Right lung (tissue), 2 donors: ENCODE measurements at regions not wholly inside any gene's neighbourhood (a gene's known extent, or its start where the extent isn't known, plus 50 kb on each side); places are given as distances from the start of the nearest gene placed in this dataset.
A peak's percentile ranks its signal among the peaks of the same experiment; 100 is the strongest.

ENCODE experiments used
- DNase-seq, 2 donors: peaks; one replicate each; pipeline ENCODE4 v3.0.0-alpha.2; 2013

- DNase-seq: no peak
These were observed 69.4 kb upstream of the CLNK start for GRCh38 chr4:10753856-10754402.

GRCh38 chr4:10753336-10753735, 68.8 kb upstream of the CLNK start:
- DNase-seq: no peak

GRCh38 chr4:10750714-10751113, 66.1 kb upstream of the CLNK start:
- DNase-seq: peak in 1 of 2 donors; percentile 6

DNA sequence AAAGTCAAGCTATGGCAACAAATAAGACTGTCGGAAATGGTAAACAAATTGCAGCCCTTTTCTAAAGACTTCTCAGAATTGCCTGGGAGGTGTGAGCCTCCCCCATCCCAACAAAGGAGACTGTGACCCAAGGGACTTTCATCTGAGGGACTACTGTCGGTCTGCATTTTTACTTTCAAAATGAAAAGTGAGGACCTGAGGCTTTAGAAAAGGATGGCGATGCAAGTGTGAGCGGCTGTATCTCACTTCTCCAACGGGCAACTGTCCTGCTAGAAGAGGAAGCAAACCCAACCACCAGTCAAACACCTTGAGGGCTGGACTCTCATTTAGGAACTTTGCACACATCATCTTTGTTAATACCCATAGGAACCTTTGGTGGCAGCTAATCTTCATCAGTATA, 62.6 kb upstream of the CLNK start:
- no peak for DNase-seq

DNA sequence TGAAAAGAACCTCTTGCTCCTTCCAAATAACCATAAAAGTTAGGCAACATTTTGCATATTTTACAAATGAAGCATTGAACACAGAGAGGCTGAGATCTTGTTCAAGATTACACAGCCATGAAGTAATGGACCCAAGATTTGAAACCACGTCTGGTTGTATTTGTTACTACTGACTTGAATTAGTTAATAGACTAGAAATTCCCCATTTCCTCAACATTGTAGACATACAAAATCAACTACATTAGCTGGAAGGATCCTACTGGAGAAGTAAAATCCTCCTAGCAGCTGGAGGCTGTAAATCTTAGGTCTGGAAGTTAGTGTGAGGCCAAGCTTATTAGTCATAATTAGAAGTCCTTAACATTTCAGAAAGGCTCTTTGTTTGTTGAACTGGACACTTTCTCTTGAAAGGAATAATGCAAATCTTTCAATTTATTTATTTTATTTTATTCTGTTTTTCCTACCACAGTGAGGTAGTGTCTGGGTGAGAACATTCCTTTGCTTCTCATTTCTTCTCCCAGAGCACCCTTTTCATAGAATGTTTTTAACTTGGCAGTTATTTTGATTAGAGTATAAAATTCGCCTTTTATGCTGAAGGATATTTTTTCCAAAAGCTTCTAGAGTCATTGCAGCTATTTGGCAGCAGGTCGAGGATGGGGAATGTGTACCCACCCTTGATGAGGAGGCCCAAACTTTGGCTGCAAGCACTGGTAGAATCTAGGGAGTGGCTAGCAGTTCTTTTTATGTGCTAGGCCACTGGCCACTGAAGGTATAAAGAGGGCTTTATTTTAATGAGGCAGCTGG, 62.0 kb upstream of the CLNK start:
- DNase-seq: no peak

DNA sequence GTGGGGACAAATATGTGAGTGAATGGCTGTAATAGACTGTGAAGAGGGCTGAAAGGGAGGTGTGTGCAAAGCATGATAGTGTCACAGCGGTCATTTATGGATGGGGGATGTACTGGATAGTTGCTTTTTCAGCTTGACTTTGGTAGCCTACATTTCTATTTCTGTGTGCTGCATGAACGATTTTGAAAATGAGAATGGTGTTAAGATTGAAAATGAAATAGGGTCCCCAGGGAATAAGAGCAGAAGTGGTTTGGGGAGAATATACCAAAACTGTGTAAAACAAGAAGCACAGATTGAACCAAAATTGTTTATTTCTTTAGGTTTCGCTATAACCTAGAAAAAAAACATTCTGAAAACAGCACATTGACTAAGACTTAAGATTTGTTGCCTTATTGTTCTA, 58.8 kb upstream of the CLNK start:
- DNase-seq: no peak

GRCh38 chr4:10741961-10742699, 57.6 kb upstream of the CLNK start:
- DNase-seq: no peak

DNA sequence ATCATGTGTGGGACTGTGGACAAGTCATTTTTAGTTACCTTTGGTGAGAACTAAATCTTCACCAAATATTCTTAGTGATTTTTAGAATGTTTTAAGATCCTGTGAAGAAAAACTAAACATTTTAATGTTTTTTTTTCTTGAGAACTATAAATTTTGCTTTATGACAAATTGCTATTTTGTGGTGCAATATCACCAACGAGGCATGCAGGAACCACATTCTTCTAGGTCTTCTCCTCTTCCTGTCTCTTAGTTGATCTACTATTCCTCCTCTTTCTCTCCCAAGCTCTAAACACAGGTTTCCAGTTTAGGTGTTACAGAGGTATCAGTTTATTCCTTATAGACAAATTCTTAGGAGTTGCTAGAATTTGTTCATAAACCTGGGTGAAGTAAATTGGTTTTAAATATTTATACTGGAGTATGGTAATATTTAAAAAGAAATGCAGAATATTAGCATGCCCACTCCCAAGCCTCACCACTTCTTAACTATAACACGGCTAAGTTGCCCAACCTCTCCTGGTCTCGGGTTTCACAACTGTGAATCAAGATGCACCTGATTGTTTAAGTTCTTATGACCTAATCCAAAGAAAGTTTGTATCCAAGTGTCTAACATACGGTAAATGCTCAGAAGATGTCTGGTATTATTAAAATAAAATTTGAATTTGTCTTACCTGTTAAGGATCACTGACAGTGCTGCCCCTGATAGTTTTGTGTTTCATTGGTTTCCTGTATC, 56.5 kb upstream of the CLNK start:
- DNase-seq: no peak

GRCh38 chr4:10740251-10740650, 55.7 kb upstream of the CLNK start:
- DNase-seq: no peak

- no peak for DNase-seq
These were observed 54.4 kb upstream of the CLNK start for GRCh38 chr4:10738826-10739489.

DNA sequence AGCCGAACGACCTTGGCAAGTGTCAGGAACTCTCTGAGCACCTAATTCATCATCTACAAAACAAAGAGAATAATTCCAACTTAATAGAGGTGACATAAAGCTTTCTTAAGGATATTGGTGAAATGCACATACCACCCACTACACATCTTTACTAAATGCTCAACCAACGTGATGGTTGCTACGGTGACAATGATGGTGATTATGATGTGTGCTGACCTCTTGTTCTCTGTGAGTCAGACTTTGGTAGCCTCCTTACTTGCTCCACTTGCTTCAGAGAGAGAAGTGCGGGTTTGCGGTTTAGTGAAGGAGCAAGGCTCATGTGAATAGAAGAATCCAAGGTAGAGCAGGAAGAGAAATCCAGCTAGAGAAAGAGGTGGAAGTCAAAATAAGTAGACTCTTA, 52.8 kb upstream of the CLNK start:
- DNase-seq: no peak

DNA sequence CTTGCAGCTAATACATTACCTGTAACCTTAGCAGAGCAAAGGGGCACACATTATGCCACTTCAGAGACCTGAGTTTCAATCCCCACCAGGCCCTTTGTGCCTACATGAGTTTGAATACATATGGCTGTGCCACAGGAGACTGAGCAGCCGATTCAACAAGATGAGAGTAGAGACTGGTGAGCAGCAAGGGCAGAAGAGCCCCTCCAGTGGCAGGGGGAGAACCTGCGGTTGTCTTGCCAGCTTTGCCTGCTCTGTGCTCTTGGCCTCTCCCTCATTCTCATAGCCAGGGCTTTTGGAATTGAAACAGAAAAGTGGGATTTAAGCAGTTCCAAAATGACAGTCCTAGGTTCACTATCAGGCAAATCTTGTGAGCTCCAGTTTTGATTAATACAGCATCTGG, 52.3 kb upstream of the CLNK start:
- no peak for DNase-seq

- DNase-seq: no peak
These were observed 51.7 kb upstream of the CLNK start for GRCh38 chr4:10736266-10736665.

DNA sequence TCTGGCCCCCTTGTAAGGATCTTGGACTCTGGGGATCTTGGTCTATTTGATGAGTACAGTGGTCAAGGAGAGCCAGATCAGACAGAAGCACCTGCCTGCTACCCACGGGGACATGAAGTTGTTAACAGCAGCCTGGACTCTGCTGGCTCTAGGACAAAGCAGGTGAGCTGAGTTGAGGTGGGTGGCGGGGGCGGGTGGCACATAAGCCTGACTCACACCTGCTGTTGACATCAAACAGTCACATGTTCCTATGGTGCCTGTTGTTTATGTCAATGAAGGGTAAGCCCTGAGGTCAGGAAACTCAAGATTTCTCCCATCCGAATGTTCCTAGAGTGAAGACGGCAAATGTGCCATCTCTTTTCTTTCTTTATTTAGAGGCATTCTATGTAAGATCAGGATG, 50.1 kb upstream of the CLNK start:
- DNase-seq: no peak
